EL (cell line): ENCODE measurements at regions not wholly inside any gene's neighbourhood (a gene's known extent, or its start where the extent isn't known, plus 50 kb on each side); places are given as distances from the start of the nearest gene placed in this dataset.

Experiments used
- DNase-seq: peaks from one replicate; pipeline ENCODE4 v3.0.0-alpha.2; 2016

- no peak for DNase-seq
These were observed 59.0 kb upstream of the TNRC6C start for GRCh38 chr17:77899498-77899897.

- DNase-seq: no peak
These were observed 57.0 kb upstream of the TNRC6C start for GRCh38 chr17:77901481-77901880.

- no peak for DNase-seq
These were observed 53.2 kb upstream of the TNRC6C start for GRCh38 chr17:77905266-77905665.

- DNase-seq: no peak
These were observed 52.7 kb upstream of the TNRC6C start for GRCh38 chr17:77905766-77906165.

DNA sequence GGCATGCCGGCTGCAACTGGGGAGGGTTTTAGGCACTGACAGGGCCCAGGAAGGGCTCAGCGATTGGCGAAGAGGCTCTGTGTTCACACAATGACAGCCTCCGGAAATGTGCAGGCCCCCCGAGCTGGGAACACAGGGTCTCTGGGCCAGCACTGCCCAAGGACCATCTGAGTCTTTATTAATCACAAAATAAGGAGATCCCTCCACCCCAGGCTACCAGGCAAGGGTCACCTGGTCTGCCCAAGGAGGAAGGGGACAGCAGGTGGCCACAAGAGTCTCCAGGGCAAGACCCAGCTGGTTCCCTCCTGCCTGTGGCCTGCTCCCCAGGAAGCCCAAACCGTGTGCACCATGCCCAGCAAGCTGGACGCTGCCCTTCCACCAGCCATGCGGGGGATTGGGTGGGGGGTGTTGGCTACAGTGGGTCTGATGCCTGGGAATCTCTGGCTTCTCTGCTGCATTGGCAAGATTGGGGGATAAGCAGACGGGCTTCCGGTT is 52.1 kb upstream of the TNRC6C start:
- no peak for DNase-seq

GRCh38 chr17:77907497-77908461 is 50.7 kb upstream of the TNRC6C start:
- no peak for DNase-seq

DNA sequence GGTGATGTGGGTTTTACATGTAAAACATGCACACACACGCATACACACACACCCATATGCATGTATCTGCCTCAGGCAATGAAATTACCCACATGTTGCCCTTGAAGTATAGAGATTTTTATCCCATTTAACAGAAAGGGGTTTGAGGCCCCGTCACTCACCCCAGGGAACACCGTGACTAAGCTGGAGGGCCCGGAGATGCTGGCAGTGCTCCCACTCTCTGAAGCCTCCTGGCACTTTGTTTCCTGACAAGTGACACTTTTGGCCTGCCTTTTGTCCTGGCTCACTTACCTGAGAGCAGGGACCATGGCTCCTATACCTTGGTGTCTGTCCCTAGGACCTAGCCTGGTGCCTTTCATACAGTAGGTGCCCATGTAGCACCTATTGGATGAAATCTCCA is 50.0 kb upstream of the TNRC6C start:
- no peak for DNase-seq
